ENCODE measurements at regions not wholly inside any gene's neighbourhood (a gene's known extent, or its start where the extent isn't known, plus 50 kb on each side); places are given as distances from the start of the nearest gene placed in this dataset.

GRCh38 chr5:133705331-133705730, 93.0 kb upstream of the FSTL4 start:
- DNase-seq, result no peak

DNA sequence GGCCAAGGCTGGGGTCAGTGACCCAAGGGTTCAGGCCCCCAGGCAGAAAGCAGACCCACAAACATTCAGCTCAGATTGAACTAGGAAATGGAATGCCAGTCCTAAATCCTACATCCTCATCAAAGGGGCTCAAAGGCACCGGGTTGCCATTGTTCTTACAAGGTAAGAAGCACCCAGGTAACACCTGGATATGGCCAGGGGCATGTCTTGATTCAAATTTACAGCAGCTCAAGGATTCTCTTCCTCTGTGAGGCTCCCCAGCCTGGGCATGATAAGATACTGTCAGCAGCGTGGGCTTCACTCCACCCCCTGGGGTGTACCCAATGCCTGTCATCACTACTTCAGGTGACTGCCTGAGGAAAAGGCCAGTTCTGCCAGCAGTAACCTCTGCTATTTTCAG, 92.1 kb upstream of the FSTL4 start:
- DNase-seq, result no peak

GRCh38 chr5:133703935-133704334, 91.6 kb upstream of the FSTL4 start:
- no peak for DNase-seq

GRCh38 chr5:133702791-133703770, 90.7 kb upstream of the FSTL4 start:
- DNase-seq, result no peak

GRCh38 chr5:133701871-133702270, 89.5 kb upstream of the FSTL4 start:
- DNase-seq, result no peak

DNA sequence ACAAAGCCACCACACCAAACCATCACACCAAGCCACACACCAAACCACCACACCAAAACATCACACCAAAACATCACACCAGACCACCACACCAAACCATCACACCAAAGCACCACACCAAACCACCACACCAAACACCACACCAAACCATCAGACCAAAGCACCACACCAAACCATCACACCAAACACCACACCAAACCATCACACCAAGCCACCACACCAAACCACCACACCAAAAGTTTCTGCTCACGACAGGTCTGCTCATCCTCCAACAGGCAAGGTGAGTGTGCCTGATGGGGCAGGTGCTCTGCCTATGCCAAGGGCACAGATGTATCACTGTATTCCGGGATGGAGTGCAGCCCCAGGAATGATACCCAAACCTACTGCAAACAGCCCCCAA, 87.9 kb upstream of the FSTL4 start:
- DNase-seq, result no peak

GRCh38 chr5:133698646-133699526, 86.5 kb upstream of the FSTL4 start:
- DNase-seq, result peak; percentile 10

GRCh38 chr5:133698259-133698554, 85.9 kb upstream of the FSTL4 start:
- no peak for DNase-seq

- no peak for DNase-seq
These were observed 85.4 kb upstream of the FSTL4 start for GRCh38 chr5:133697536-133698258.

DNA sequence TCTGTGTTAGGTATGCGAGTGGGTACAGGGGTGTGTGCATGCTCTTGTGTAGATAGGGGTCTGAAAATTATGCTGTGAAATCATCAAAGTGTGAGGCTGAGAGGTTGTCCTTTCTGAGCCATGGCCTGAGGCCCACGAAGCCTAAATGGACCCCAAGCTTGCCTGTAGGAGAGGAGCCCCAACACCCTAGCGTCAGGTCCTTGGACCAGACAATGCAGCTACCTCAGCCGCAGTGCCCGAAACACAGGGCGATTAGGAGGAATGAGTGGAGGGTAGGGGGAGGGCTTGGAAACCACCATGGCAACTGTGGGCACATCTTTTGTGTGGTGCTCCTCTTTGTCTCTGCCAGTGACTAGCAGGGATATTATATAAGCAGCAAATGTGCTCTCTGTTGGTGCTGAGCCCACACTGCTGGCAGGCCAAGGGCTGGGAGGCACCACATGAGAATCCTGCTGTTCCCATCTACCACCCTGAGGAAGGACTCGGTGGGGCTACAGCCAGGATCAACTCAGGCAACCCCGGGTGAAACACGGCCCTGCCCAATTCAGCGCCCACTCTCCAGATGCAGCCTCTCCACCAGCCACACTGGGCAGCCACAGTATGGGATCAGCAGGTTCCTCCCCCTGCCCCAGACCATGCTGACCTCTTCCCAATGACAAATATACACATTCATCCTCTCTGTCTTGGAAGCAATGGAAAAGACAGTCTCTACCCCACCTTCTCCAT, 84.6 kb upstream of the FSTL4 start:
- DNase-seq, result no peak

- no peak for DNase-seq
These were observed 83.8 kb upstream of the FSTL4 start for GRCh38 chr5:133696006-133696584.

DNA sequence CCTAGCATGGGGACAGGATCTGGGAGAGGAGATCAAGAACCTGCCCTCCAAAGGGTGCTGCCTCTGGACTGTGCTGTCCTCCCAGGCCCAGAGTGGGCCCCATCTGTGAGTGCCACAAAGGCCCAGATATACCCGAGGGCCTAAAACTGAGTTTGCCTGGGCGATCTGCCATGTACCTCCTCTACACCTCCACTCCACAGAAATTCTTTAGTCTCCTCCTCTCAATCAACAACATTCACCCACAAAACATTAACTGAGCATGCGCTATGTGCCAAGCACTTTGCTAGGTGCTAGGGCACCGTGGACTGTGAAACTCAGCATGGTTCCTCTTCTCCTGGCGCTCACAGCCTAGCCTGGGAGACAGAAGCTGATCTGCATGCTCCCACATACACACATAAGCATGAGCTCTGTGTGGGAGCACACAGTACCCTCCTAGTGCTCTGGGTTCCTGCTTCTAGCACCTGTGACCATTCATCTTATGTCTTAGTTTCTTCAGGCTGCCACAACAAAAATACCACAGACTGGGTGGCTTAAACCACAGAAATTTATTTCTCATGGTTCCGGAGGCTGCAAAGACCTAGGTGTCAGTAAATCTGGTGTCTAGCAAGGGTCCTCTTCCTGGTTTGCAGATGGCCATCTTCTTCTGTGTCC, 82.0 kb upstream of the FSTL4 start:
- DNase-seq, result no peak

DNA sequence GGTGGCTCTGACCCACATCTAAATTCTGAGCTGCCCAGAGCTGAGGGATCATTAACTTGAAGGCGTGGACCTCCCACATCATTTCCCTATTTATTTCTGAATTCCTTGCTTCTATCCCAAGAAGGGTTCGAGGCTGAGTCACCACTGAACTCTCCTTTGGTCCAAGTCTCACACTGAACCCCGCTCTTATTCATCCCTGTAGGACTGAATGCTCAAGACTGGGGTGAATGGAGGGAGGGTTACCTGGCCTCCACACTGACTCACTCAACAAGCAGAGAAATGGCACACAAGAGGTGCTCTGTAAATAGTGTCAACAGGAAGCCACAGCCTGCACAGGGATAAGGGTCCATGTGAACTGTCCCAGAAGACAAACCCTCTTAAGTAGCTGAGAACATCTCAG, 79.1 kb upstream of the FSTL4 start:
- DNase-seq, result no peak

DNA sequence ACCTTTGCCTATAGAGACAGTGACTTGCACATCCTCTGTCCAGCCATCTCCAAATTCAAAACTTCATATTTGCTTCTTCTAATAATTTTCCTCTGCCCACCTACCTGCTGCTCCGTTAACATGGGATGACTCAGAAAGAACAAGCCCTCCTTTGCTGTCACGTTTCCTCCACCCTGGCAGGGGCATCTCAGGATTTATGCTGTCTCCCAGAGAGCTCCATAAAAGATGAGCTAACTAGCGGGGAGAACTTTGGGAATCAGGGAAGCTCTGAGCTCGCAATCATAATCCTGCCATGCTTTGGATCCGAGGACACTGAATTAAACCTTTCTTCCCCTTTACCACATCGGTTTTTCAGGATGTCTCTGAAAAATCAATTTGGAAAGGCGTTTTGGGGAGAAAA, 78.4 kb upstream of the FSTL4 start:
- no peak for DNase-seq

DNA sequence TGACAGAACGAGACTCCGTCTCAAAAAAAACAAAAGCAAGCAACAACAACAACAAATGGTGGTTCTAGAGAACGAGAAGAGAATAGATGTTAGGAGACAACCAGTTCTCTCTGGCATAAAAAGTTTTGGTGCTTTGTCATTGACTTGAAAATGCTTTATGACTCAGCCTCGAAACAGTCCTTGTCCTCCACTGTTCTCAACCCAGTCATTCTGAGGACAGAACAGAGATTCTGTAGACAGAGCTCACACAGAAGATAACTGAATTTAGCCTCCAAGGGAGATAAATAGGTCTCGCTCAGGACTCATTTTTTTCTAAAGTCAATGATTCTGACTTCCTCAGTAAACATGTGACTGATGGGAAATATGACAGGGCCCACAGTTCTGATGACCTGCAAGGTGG, 76.0 kb upstream of the FSTL4 start:
- no peak for DNase-seq

DNA sequence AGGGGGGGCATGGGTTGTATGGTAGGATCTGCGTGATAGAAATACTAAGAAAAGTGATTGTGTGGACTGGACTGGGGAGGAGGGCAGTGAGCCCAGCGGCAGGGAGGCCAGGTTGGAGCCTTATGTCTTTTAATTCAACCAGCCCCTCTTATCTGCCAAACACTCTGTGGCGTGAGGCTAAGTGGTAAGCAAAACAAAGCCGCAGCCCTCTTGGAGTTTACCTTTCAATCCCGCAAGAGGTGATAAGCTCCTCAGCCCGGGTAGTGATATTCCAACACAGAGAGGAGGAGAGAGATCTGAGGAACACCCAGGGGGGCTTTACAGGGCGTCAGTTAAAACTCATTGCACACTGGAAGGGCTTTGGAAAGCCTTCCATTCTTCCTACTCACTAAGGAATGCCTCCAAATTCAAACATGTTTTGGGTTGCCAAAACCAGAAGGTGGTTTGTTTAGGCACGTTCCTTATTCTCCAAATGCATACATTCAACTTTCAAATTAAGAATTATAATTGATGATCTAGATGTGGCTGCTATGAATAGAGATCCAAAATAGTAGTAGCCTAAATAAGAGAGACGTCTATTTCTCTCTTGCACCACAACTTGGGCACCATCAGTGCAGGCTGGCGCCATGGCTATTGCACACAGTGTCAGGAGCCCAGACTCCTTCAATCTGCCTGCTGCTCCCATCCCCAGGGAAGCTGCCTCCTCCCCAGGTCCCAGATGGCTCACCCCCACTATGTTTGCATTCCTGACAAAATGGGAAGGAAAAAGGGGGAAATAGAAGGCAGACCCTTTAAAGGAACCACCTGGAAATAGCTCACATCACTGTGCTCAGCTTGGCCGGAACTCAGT, 75.1 kb upstream of the FSTL4 start:
- no peak for DNase-seq

GRCh38 chr5:133686566-133686965, 74.2 kb upstream of the FSTL4 start:
- DNase-seq, result no peak

DNA sequence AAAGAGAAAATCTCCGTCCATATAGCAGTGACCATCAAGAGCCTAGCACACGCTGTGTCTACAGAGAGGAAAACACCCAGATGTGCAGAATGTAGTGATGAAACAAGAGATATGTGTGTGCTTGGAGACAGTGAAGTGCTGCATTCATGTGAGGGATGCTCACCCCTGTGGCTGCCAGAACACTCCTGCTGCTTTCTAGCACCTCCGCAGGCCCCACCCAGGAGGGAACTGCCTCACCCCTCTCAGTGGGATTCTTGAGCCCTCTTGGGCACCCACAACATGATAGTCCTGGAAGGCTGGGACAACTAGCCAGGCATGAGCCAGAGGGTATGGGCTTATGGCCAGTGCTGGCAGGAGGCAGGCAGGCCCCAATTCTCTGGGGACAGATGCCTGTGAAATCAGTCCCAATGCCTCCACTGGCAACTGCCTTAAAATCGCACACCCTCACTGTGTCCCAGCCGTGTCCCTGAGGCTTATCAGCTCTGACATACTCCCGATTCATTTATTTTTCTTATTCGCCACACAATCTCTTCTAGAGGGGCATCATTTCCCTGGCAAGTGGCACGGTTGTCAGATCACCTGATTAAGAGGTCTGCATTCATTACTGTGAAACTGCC, 73.2 kb upstream of the FSTL4 start:
- no peak for DNase-seq

- DNase-seq, result no peak
These were observed 71.6 kb upstream of the FSTL4 start for GRCh38 chr5:133683646-133684596.
